ENCODE measurements at regions not wholly inside any gene's neighbourhood (a gene's known extent, or its start where the extent isn't known, plus 50 kb on each side); places are given as distances from the start of the nearest gene placed in this dataset.

GRCh38 chr6:126252154-126252553, 87.8 kb upstream of the CENPW start:
- no peak for TF ChIP-seq POLR2A (IDR thresholded peaks at IDR 0.05)
- TF ChIP-seq CTCF (IDR thresholded peaks at IDR 0.05): no peak
